D721Med (cell line): ENCODE measurements at regions not wholly inside any gene's neighbourhood (a gene's known extent, or its start where the extent isn't known, plus 50 kb on each side); places are given as distances from the start of the nearest gene placed in this dataset.

Experiments used
- DNase-seq: peaks from one replicate; pipeline ENCODE4 v3.0.0; 2011; ENCODE audit warnings: low spot score; ENCODE audit not compliant: insufficient read length
- FAIRE-seq: peaks from 2 replicates; lab custom pipeline; 2011; peaks lifted over from hg19 to GRCh38; lab: Jason Lieb, UNC
- CTCF ChIP-seq: IDR thresholded peaks from 2 replicates; pipeline ENCODE4 v1.5.1; 2012; ENCODE audit warnings: mild to moderate bottlenecking, control low read depth; ENCODE audit not compliant: insufficient read depth; ENCODE audit errors: missing control alignments

GRCh38 chr12:40598073-40598472, 94.2 kb upstream of the CNTN1 start:
- FAIRE-seq (no peak), DNase-seq (no peak)
- TF ChIP-seq CTCF, result no peak

GRCh38 chr12:40602562-40602961, 89.7 kb upstream of the CNTN1 start:
- no peak for FAIRE-seq
- no peak for TF ChIP-seq CTCF
- no peak for DNase-seq

- no peak for FAIRE-seq
- DNase-seq, result no peak
- no peak for TF ChIP-seq CTCF
Measured at GRCh38 chr12:40614923-40615322, 77.3 kb upstream of the CNTN1 start.

GRCh38 chr12:40615590-40615989, 76.6 kb upstream of the CNTN1 start:
- FAIRE-seq (no peak), DNase-seq (no peak)

GRCh38 chr12:40616383-40616915, 75.8 kb upstream of the CNTN1 start:
- no peak for FAIRE-seq
- no peak for DNase-seq
- TF ChIP-seq CTCF, result no peak

More at GRCh38 chr12:40615590-40615989, 76.6 kb upstream of the CNTN1 start:
- no peak for TF ChIP-seq CTCF

GRCh38 chr12:40618636-40619035, 73.6 kb upstream of the CNTN1 start:
- no peak for TF ChIP-seq CTCF
- no peak for FAIRE-seq
- DNase-seq, result no peak

- FAIRE-seq, result no peak
- no peak for DNase-seq
- TF ChIP-seq CTCF, result no peak
Measured at GRCh38 chr12:40620564-40621019, 71.6 kb upstream of the CNTN1 start.
